Tibial nerve (tissue), 4 donors: ENCODE measurements at regions not wholly inside any gene's neighbourhood (a gene's known extent, or its start where the extent isn't known, plus 50 kb on each side); places are given as distances from the start of the nearest gene placed in this dataset.

Source experiments
- DNase-seq, 2 donors: peaks; one replicate each; pipeline ENCODE4 v3.0.0-alpha.2; 2019; ENCODE audit warnings: low spot score in 2 of 2
- H3K27ac ChIP-seq, 4 donors: fragments of 200-600 bp; sonication (generic) in 3 of 4; one replicate each; pipeline ENCODE4 v1.5.1; 2017 to 2019; ENCODE audit warnings: mild to moderate bottlenecking in 1 of 4
- H3K27me3 ChIP-seq, 2 donors: fragments of 200-600 bp; sonication (generic) in 1 of 2; one replicate each; pipeline versions ENCODE4 v1.5.1 to v1.6.0; 2017 to 2019
- H3K36me3 ChIP-seq, 3 donors: fragments of 200-600 bp; sonication (generic); one replicate each; pipeline ENCODE4 v1.5.1; 2018 to 2019
- H3K4me1 ChIP-seq, 4 donors: fragments of 200-600 bp; sonication (generic) in 3 of 4; one replicate each; pipeline ENCODE4 v1.5.1; 2017 to 2019
- H3K4me3 ChIP-seq, 4 donors: fragments of 200-600 bp; sonication (generic) in 3 of 4; one replicate each; pipeline ENCODE4 v1.5.1; 2017 to 2019; ENCODE audit warnings: mild to moderate bottlenecking in 1 of 4, moderate library complexity in 1 of 4
- H3K9me3 ChIP-seq, 4 donors: fragments of 200-600 bp; sonication (generic) in 3 of 4; one replicate each; pipeline ENCODE4 v1.5.1; 2017 to 2019
- EP300 ChIP-seq, 2 donors: sonication (generic); formaldehyde crosslinking; IDR thresholded peaks; one replicate each; pipeline ENCODE4 v1.6.1; 2017; ENCODE audit warnings: antibody characterized with exemption in 2 of 2, mild to moderate bottlenecking in 1 of 2
- POLR2A ChIP-seq, 2 donors: fragments of 450-650 bp; IDR thresholded peaks; one replicate each; pipeline ENCODE4 v1.6.1; 2017; ENCODE audit warnings: antibody characterized with exemption in 2 of 2, mild to moderate bottlenecking in 2 of 2, moderate library complexity in 2 of 2
- WGBS, 2 donors: methylation state at CpG; one replicate each; pipeline ENCODE4 v1.1.5; 2018; 5-methylcytosine and 5-hydroxymethylcytosine counted together
- TF ChIP-seq, protein P1 (sequence below), 5 experiments: fragments of 200-600 bp in 3 of 5; fragments of 450-650 bp in 2 of 5; sonication (generic) in 3 of 5; IDR thresholded peaks; one replicate each; pipeline ENCODE4 v1.5.1; 2016 to 2019; ENCODE audit warnings: antibody characterized with exemption in 5 of 5, mild to moderate bottlenecking in 3 of 5, moderate library complexity in 2 of 5

DNA sequence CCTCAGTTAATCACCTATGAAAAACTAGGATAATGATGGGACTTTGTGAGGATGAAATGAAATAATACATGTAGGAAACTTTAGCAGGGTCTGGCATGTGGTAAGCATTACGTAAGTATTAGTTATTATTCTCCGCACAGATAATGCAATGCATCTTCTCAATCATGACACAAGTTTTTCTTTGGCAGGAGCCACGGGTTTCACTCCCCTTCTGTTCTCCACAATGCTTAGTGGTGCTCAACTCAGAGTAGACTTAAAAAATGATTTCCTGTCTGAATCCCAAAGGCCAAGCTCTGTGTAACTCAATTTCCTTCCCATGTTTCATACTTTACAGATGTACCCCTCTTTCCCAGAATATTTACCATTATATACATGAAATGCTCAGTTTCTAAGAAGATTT lies 82.9 kb downstream of the CCDC34 start:
- Histone ChIP-seq H3K27me3 (no peaks in the 10 kb centered on the region), H3K36me3 (no peaks in the 10 kb centered on the region), H3K27ac (no peak overlapping the region), H3K4me3 (no peak overlapping the region), H3K9me3 (no peaks in the 10 kb centered on the region), H3K4me1 (peaks cover 0 to 22% (median 0%) of the 10 kb centered on the region in 4 donors)
- WGBS, 2 donors: 80 to 82% methylated on average over 3 of the region's 3 CpGs
- no peak for DNase-seq
- no peak for TF ChIP-seq POLR2A (IDR thresholded peaks at IDR 0.05)
- TF ChIP-seq, protein P1, sequence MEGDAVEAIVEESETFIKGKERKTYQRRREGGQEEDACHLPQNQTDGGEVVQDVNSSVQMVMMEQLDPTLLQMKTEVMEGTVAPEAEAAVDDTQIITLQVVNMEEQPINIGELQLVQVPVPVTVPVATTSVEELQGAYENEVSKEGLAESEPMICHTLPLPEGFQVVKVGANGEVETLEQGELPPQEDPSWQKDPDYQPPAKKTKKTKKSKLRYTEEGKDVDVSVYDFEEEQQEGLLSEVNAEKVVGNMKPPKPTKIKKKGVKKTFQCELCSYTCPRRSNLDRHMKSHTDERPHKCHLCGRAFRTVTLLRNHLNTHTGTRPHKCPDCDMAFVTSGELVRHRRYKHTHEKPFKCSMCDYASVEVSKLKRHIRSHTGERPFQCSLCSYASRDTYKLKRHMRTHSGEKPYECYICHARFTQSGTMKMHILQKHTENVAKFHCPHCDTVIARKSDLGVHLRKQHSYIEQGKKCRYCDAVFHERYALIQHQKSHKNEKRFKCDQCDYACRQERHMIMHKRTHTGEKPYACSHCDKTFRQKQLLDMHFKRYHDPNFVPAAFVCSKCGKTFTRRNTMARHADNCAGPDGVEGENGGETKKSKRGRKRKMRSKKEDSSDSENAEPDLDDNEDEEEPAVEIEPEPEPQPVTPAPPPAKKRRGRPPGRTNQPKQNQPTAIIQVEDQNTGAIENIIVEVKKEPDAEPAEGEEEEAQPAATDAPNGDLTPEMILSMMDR (IDR thresholded peaks at IDR 0.05): no peak
- no peak for TF ChIP-seq EP300 (IDR thresholded peaks at IDR 0.05)

DNA sequence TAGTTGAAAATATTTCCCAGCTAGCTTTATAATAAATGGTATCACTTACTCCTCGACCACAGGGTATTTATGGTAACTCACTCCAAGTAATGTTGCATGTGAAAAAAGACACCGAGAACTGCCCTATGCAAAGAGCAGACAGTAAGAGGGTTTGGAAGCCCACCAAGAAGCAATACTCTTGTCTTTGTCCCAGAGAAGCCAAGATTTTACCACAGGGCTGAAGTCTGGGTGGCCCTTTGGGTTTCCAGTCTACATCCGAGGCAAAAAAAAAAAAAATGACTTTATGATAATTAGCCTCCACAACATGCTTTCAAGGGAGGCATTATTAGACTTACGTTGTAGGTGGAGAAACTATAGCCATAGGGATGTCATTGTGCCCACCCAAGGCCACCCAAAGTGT lies 83.6 kb downstream of the CCDC34 start:
- Histone ChIP-seq H3K4me3 (no peak overlapping the region), H3K4me1 (peaks cover 0 to 22% (median 0%) of the 10 kb centered on the region in 4 donors), H3K27ac (no peak overlapping the region), H3K9me3 (no peaks in the 10 kb centered on the region), H3K36me3 (no peaks in the 10 kb centered on the region), H3K27me3 (no peaks in the 10 kb centered on the region)
- DNase-seq: no peak
- TF ChIP-seq, protein P1 (IDR thresholded peaks at IDR 0.05): no peak
- TF ChIP-seq EP300 (IDR thresholded peaks at IDR 0.05) (no peak), POLR2A (IDR thresholded peaks at IDR 0.05) (no peak)
- 68 to 72% methylated on average over 4 of the region's 4 CpGs for WGBS, 2 donors

DNA sequence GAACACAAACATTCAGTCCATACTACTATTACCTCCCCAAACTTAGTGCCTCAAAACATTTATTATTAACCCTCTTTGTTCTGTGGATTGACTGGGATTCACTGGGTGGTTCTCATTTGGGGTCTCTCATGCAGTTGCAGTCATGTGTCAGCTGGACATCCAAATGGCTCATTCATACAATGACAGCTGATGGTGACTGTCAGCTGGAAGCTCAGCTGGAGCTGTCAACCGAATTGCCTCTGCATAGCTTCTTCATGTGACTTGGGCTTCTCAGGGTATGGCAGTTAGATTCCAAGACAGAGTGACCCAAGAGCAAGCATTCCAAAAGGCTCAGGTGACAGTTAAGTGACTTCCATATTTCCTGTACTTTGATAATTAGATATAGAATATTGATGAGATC lies 85.2 kb downstream of the CCDC34 start:
- DNase-seq: no peak
- H3K36me3 ChIP-seq: no peaks in the 10 kb centered on the region
- peaks cover 0 to 18% (median 0%) of the 10 kb centered on the region in 4 donors for H3K4me1 ChIP-seq
- 73 to 89% methylated on average over 1 of the region's 1 CpG for WGBS, 2 donors
- no peaks in the 10 kb centered on the region for H3K27me3 ChIP-seq
- TF ChIP-seq, protein P1 (IDR thresholded peaks at IDR 0.05): no peak
- TF ChIP-seq EP300 (IDR thresholded peaks at IDR 0.05) (no peak), POLR2A (IDR thresholded peaks at IDR 0.05) (no peak)
- peaks cover 0 to 7% (median 0%) of the 10 kb centered on the region in 4 donors for H3K9me3 ChIP-seq
- H3K4me3 ChIP-seq: no peak overlapping the region
- no peak overlapping the region for H3K27ac ChIP-seq

DNA sequence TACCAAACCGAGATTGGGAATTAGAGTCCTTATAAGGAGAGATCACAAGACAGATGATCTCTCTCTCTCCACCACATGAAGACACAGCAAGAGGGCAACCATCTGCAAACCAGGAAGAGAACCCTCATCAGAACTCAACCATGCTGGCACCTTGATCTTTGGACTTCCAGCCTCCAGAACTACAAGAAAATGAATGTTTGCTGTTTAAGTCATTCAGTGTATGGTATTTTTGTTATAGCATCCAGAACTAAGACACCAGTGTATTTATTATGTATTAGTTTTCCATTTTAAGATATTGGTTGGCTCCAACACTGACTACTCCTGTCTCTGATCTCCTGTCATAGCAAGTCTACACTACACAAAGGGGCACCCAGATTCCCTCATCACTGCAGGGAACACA lies 86.9 kb downstream of the CCDC34 start:
- TF ChIP-seq, protein P1 (IDR thresholded peaks at IDR 0.05): no peak
- TF ChIP-seq POLR2A (IDR thresholded peaks at IDR 0.05) (no peak), EP300 (IDR thresholded peaks at IDR 0.05) (no peak)
- H3K27me3 ChIP-seq: no peaks in the 10 kb centered on the region
- H3K9me3 ChIP-seq: peaks cover 0 to 21% (median 0%) of the 10 kb centered on the region in 4 donors
- H3K27ac ChIP-seq: no peak overlapping the region
- H3K4me1 ChIP-seq: peaks cover 0 to 1% (median 0%) of the 10 kb centered on the region in 4 donors
- WGBS, 2 donors: 85 to 88% methylated on average over 1 of the region's 1 CpG
- H3K36me3 ChIP-seq: no peaks in the 10 kb centered on the region
- no peak for DNase-seq
- no peak overlapping the region for H3K4me3 ChIP-seq

DNA sequence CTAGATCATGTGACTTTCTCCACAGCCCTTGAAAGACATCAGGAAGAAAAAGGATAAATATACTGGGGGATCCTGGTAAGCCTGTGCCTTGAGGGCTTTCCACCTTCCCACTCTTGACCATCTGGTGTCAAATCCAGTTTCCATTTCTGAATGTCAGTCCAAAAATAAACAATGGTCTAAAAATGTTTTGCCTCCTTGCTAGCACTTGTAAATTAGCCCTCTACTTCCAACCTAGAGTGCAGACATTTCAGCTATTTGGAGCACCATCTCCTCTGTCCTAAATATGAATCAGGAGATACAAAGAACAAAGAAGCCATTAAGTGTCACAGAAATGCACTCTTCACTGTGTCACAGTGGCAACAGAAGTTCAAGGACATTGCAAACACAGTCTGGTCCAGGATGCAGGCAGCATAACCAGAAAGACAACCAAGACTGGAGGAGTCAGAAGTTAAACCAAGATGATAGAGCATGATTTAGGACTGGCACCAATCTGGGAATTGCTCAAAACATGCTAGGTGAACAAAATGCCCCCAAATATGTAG lies 88.1 kb downstream of the CCDC34 start:
- H3K27ac ChIP-seq: no peak overlapping the region
- no peaks in the 10 kb centered on the region for H3K27me3 ChIP-seq
- no peak overlapping the region for H3K4me3 ChIP-seq
- no peaks in the 10 kb centered on the region for H3K4me1 ChIP-seq
- H3K36me3 ChIP-seq: no peaks in the 10 kb centered on the region
- no peak for DNase-seq
- TF ChIP-seq EP300 (IDR thresholded peaks at IDR 0.05): no peak
- TF ChIP-seq POLR2A (IDR thresholded peaks at IDR 0.05): no peak
- TF ChIP-seq, protein P1 (IDR thresholded peaks at IDR 0.05): no peak
- H3K9me3 ChIP-seq: peaks cover 0 to 26% (median 0%) of the 10 kb centered on the region in 4 donors
